ENCODE measurements at regions not wholly inside any gene's neighbourhood (a gene's known extent, or its start where the extent isn't known, plus 50 kb on each side); places are given as distances from the start of the nearest gene placed in this dataset.

- H3K27ac ChIP-seq (ENCODE audit: low read depth in 1 of 2, low read length in 2 of 2), result no peak overlapping the region
- no peaks in the 10 kb centered on the region for H3K9me3 ChIP-seq (ENCODE audit: control insufficient read depth in 1 of 2, insufficient read depth in 1 of 2, low read length in 2 of 2)
- no peak for TF ChIP-seq CTCF (IDR thresholded peaks at IDR 0.05)
- H3K36me3 ChIP-seq (ENCODE audit: insufficient read depth, low read length), result no peaks in the 10 kb centered on the region
- no peaks in the 10 kb centered on the region for H3K27me3 ChIP-seq (ENCODE audit: control insufficient read depth in 1 of 2, insufficient read depth in 2 of 2, low read length in 2 of 2)
- no peak overlapping the region for H3K4me3 ChIP-seq (ENCODE audit: low read length)
- DNase-seq (no peak), ATAC-seq (ENCODE audit: poor library complexity) (no peak)
- intact Hi-C loops (cut with DNase I, micrococcal nuclease), result no loop called here
- no peaks in the 10 kb centered on the region for H3K36me3 Mint-ChIP-seq (ENCODE audit: low read depth)
- no peak overlapping the region for H3K4me3 Mint-ChIP-seq
- no peak overlapping the region for H3K27ac Mint-ChIP-seq
- H3K4me1 ChIP-seq (ENCODE audit: insufficient read depth, low read length), result no peaks in the 10 kb centered on the region
- H3K4me1 Mint-ChIP-seq (ENCODE audit: low read depth), result no peaks in the 10 kb centered on the region
- ChIA-PET CTCF (no interaction called here), POLR2A (no interaction called here)
- H3K27me3 Mint-ChIP-seq, result no peaks in the 10 kb centered on the region
- no peaks in the 10 kb centered on the region for H3K9me3 Mint-ChIP-seq
These were observed 170.4 kb upstream of the VEGFC start for GRCh38 chr4:176963121-176963520.

GRCh38 chr4:176964116-176964691, 171.5 kb upstream of the VEGFC start:
- no peaks in the 10 kb centered on the region for H3K36me3 Mint-ChIP-seq (ENCODE audit: low read depth)

GRCh38 chr4:176967586-176967985, 174.9 kb upstream of the VEGFC start:
- no peaks in the 10 kb centered on the region for H3K4me1 ChIP-seq (ENCODE audit: insufficient read depth, low read length)
- no peaks in the 10 kb centered on the region for H3K9me3 ChIP-seq (ENCODE audit: control insufficient read depth in 1 of 2, insufficient read depth in 1 of 2, low read length in 2 of 2)
- H3K9me3 Mint-ChIP-seq, result no peaks in the 10 kb centered on the region
- CTCF ChIA-PET, result no interaction called here
- H3K4me1 Mint-ChIP-seq (ENCODE audit: low read depth), result no peaks in the 10 kb centered on the region
- H3K27ac Mint-ChIP-seq, result no peak overlapping the region
- H3K4me3 ChIP-seq (ENCODE audit: low read length), result no peak overlapping the region
- intact Hi-C loops (cut with DNase I, micrococcal nuclease), result no loop called here
- no peaks in the 10 kb centered on the region for H3K27me3 ChIP-seq (ENCODE audit: control insufficient read depth in 1 of 2, insufficient read depth in 2 of 2, low read length in 2 of 2)
- POLR2A ChIA-PET, result no interaction called here
- no peak for TF ChIP-seq CTCF (IDR thresholded peaks at IDR 0.05)
- DNase-seq (no peak), ATAC-seq (ENCODE audit: poor library complexity) (no peak)
- H3K36me3 Mint-ChIP-seq (ENCODE audit: low read depth), result no peaks in the 10 kb centered on the region
- no peaks in the 10 kb centered on the region for H3K27me3 Mint-ChIP-seq
- no peak overlapping the region for H3K4me3 Mint-ChIP-seq
- no peak overlapping the region for H3K27ac ChIP-seq (ENCODE audit: low read depth in 1 of 2, low read length in 2 of 2)
- no peaks in the 10 kb centered on the region for H3K36me3 ChIP-seq (ENCODE audit: insufficient read depth, low read length)

More at GRCh38 chr4:176964116-176964691, 171.5 kb upstream of the VEGFC start:
- no peaks in the 10 kb centered on the region for H3K9me3 Mint-ChIP-seq
- H3K4me1 Mint-ChIP-seq (ENCODE audit: low read depth), result no peaks in the 10 kb centered on the region
- ATAC-seq (ENCODE audit: poor library complexity), result no peak
- no peak overlapping the region for H3K27ac Mint-ChIP-seq
- H3K27me3 Mint-ChIP-seq, result no peaks in the 10 kb centered on the region
- H3K4me3 Mint-ChIP-seq, result no peak overlapping the region
- Histone ChIP-seq H3K9me3 (ENCODE audit: control insufficient read depth in 1 of 2, insufficient read depth in 1 of 2, low read length in 2 of 2) (no peaks in the 10 kb centered on the region), H3K27ac (ENCODE audit: low read depth in 1 of 2, low read length in 2 of 2) (no peak overlapping the region), H3K27me3 (ENCODE audit: control insufficient read depth in 1 of 2, insufficient read depth in 2 of 2, low read length in 2 of 2) (no peaks in the 10 kb centered on the region), H3K4me1 (ENCODE audit: insufficient read depth, low read length) (no peaks in the 10 kb centered on the region), H3K36me3 (ENCODE audit: insufficient read depth, low read length) (no peaks in the 10 kb centered on the region), H3K4me3 (ENCODE audit: low read length) (no peak overlapping the region)
- intact Hi-C loops (cut with DNase I, micrococcal nuclease), result no loop called here
- DNase-seq, result peak in 1 of 14 experiments; percentile 1
- POLR2A ChIA-PET, result no interaction called here
- CTCF ChIA-PET, result no interaction called here
- TF ChIP-seq CTCF (IDR thresholded peaks at IDR 0.05), result no peak

All from CD4-positive, alpha-beta T cell (primary cell).